ENCODE measurements at regions not wholly inside any gene's neighbourhood (a gene's known extent, or its start where the extent isn't known, plus 50 kb on each side); places are given as distances from the start of the nearest gene placed in this dataset.
"Not testable (repeated sequence)": the region's sequence is repeated elsewhere in the genome, so short reads cannot be mapped to it uniquely, and the experiment has no call there.

GRCh38 chr20:30875868-30876267 lies 381.6 kb upstream of the DEFB115 start:
- H3K4me3 ChIP-seq (ENCODE audit: control insufficient read depth in 1 of 7, extremely low read depth in 1 of 7, insufficient read depth in 4 of 7, low read depth in 2 of 7, low read length in 6 of 7); H3K27me3 ChIP-seq (replicated peaks in 2 of 5; ENCODE audit: control insufficient read depth in 4 of 5, insufficient read depth in 5 of 5, low read length in 4 of 5); H3K36me3 ChIP-seq (ENCODE audit: control insufficient read depth in 4 of 4, insufficient read depth in 4 of 4, low read length in 3 of 4); CTCF ChIA-PET; DNase-seq; POLR2A ChIA-PET; H3K27ac ChIP-seq (ENCODE audit: insufficient read depth in 1 of 2, low read depth in 1 of 2, low read length in 2 of 2, poor library complexity in 1 of 2, severe bottlenecking in 2 of 2); H3K9me3 ChIP-seq (ENCODE audit: control extremely low read depth in 1 of 5, control insufficient read depth in 4 of 5, insufficient read depth in 2 of 5, low read depth in 1 of 5, low read length in 4 of 5); H3K4me1 ChIP-seq (ENCODE audit: control extremely low read depth in 1 of 4, control insufficient read depth in 4 of 4, insufficient read depth in 4 of 4, low read length in 3 of 4): not testable (repeated sequence)

DNA sequence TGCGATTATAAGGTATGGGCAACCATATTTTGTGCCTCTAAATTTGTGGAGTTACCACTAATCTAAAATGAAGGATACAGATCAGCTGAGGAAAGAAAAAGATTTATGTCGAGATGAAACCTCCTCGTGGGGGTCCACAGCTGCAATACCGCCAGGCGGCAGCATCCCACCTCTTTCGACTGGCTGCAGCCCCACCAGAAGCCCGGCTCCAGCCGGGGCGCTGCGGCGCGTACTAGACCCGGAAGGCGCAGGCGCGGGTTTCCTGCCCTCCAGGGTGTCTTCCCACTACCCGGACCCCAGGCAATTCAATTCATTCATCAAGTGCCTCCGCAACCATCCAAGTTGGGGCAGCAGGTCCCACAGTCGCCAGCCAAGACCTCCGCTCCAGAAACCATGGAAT lies 366.1 kb upstream of the DEFB115 start:
- DNase-seq; H3K27ac ChIP-seq (ENCODE audit: insufficient read depth in 1 of 2, low read depth in 1 of 2, low read length in 2 of 2, poor library complexity in 1 of 2, severe bottlenecking in 2 of 2); POLR2A ChIA-PET; H3K4me3 ChIP-seq (ENCODE audit: control insufficient read depth in 1 of 7, extremely low read depth in 1 of 7, insufficient read depth in 4 of 7, low read depth in 2 of 7, low read length in 6 of 7); CTCF ChIA-PET; H3K4me1 ChIP-seq (ENCODE audit: control extremely low read depth in 1 of 4, control insufficient read depth in 4 of 4, insufficient read depth in 4 of 4, low read length in 3 of 4); H3K36me3 ChIP-seq (ENCODE audit: control insufficient read depth in 4 of 4, insufficient read depth in 4 of 4, low read length in 3 of 4): not testable (repeated sequence)
- Histone ChIP-seq H3K9me3 (ENCODE audit: control extremely low read depth in 1 of 5, control insufficient read depth in 4 of 5, insufficient read depth in 2 of 5, low read depth in 1 of 5, low read length in 4 of 5) (peaks cover 0 to 34% (median 5%) of the 10 kb centered on the region in 5 experiments), H3K27me3 (replicated peaks in 2 of 5; ENCODE audit: control insufficient read depth in 4 of 5, insufficient read depth in 5 of 5, low read length in 4 of 5) (peaks cover 0 to 33% (median 3%) of the 10 kb centered on the region in 5 experiments)
- 45% methylated on average over 18 of the region's 20 CpGs for WGBS (ENCODE audit: insufficient coverage)

DNA sequence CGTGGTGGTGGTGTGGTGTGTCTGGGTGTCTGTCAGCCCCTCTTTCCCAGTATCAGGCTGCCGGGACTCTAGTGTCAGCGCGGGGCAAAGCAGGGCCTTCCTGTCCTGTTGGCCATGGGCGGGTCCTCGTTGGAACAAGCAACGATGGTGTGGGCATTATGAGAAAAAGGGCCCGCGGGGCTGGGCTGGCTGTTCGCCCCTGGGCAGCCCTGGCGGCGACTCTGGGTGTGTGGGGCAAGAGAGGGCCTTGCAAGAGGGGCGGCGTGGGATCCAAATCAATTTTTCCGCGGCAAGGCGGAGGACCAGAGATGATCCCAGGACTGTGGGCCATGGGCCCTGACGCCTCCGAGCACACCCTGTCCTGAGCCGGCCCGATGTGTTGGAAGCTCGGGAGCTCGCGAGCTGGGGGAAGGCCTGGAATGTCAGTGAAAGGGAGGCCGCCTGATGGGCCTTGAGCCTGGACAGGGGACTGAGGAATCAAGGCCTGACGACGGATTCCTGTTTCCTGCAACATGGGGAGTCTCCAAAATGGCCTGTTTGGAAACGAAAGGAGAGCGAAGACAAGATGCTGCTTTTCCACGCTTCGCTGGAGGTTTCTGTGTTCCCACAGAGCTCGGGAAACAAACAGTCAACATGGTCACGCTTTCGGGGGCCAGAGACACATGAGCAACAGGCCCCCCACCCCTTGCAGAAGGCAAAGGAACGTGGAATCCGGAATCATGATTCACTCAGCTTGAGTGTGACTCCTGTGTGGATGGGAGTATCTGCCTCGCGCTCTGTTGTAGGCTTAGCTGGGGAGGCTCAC lies 364.7 kb upstream of the DEFB115 start:
- Histone ChIP-seq H3K27me3 (replicated peaks in 2 of 5; ENCODE audit: control insufficient read depth in 4 of 5, insufficient read depth in 5 of 5, low read length in 4 of 5) (peaks cover 0 to 35% (median 3%) of the 10 kb centered on the region in 5 experiments), H3K9me3 (ENCODE audit: control extremely low read depth in 1 of 5, control insufficient read depth in 4 of 5, insufficient read depth in 2 of 5, low read depth in 1 of 5, low read length in 4 of 5) (peaks cover 0 to 34% (median 5%) of the 10 kb centered on the region in 5 experiments), H3K27ac (ENCODE audit: insufficient read depth in 1 of 2, low read depth in 1 of 2, low read length in 2 of 2, poor library complexity in 1 of 2, severe bottlenecking in 2 of 2) (no peak overlapping the region), H3K4me1 (ENCODE audit: control extremely low read depth in 1 of 4, control insufficient read depth in 4 of 4, insufficient read depth in 4 of 4, low read length in 3 of 4) (no peaks in the 10 kb centered on the region), H3K4me3 (ENCODE audit: control insufficient read depth in 1 of 7, extremely low read depth in 1 of 7, insufficient read depth in 4 of 7, low read depth in 2 of 7, low read length in 6 of 7) (no peak overlapping the region), H3K36me3 (ENCODE audit: control insufficient read depth in 4 of 4, insufficient read depth in 4 of 4, low read length in 3 of 4) (no peaks in the 10 kb centered on the region)
- CTCF ChIA-PET = no interaction called here
- POLR2A ChIA-PET = no interaction called here
- DNase-seq = no peak
- WGBS (ENCODE audit: insufficient coverage) = 71% methylated on average over 38 of the region's 38 CpGs

DNA sequence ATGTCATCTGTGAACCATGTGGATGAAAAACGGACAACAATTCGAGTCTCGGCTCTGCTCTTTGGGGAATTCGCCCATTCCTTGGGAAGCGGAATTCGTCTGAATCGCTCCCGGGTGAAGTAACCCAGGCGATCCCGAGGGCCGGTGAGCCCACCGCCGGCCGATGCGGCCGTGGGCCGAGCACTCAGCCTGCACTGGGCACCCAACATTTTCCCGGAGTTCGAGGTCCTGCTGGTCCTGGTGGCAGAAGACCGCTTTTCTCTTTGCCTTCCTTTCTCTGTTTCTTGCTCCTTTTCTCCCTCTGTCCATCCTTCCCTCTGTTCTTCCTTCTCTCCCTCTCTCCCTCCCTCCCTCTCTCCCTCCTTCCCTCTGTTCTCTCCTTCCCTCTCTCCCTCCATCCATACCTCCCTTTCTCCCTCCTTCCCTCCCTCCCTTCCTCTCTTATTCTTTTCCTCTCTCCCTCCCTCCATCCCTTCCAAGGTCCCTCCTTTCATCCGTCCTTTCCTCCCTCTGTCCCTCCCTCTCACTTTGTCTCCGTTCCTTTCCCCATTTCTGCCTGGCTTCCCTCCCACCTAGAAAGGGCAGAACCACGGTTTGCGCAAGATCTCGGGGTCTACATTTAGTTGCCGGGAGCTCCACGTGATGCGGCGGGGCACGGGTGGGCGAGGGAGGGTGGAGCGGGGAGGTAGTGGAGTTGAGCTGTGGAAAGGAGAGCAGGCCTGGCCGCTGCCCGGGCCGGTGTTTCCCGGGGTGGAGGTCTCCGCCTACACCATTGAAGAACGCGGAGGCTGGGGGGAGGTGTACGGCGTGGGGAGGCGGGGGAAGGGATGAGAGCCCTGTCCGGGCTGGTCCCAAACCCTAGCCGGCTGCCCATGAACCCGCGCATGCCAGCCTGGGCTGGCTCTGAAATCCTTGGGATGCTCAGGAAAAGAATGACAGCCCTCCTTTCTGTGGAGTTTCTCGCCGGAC lies 363.8 kb upstream of the DEFB115 start:
- H3K27ac ChIP-seq (ENCODE audit: insufficient read depth in 1 of 2, low read depth in 1 of 2, low read length in 2 of 2, poor library complexity in 1 of 2, severe bottlenecking in 2 of 2); POLR2A ChIA-PET; H3K4me1 ChIP-seq (ENCODE audit: control extremely low read depth in 1 of 4, control insufficient read depth in 4 of 4, insufficient read depth in 4 of 4, low read length in 3 of 4); DNase-seq; H3K36me3 ChIP-seq (ENCODE audit: control insufficient read depth in 4 of 4, insufficient read depth in 4 of 4, low read length in 3 of 4); CTCF ChIA-PET; H3K4me3 ChIP-seq (ENCODE audit: control insufficient read depth in 1 of 7, extremely low read depth in 1 of 7, insufficient read depth in 4 of 7, low read depth in 2 of 7, low read length in 6 of 7): not testable (repeated sequence)
- Histone ChIP-seq H3K9me3 (ENCODE audit: control extremely low read depth in 1 of 5, control insufficient read depth in 4 of 5, insufficient read depth in 2 of 5, low read depth in 1 of 5, low read length in 4 of 5) (peaks cover 0 to 35% (median 5%) of the 10 kb centered on the region in 5 experiments), H3K27me3 (replicated peaks in 2 of 5; ENCODE audit: control insufficient read depth in 4 of 5, insufficient read depth in 5 of 5, low read length in 4 of 5) (peaks cover 0 to 35% (median 3%) of the 10 kb centered on the region in 5 experiments)
- 60% methylated on average over 21 of the region's 48 CpGs for WGBS (ENCODE audit: insufficient coverage)

DNA sequence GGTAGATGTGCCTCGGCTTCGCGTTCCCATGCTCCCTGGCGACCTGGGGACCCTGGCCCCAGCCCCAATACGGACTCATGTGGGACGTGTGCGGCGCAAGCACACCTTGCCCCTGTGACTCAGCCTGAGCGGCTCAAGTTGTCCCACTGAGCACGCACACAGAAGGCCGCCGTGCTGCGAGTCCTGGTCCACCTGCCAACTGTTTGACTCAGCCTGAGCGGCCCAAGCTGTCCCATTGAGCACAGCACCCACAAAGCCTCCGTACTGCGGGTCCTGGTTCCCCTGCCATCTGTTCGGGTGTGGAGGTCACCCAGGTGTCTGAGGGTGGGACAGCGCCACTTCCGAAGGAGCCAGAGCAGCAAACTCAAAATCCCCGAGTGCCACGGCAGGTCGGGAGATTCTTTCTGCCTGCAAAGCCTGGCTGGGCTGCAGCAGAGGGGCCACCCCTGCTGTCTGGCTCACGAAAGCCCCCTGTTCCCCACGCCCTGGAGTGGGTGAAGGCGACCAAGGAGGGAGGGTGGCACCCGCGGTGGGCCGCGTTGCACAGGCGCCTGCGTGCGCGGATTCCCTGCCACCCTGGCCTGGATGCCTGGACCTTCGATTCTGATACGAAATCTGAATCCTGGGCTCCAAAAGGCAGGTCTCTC lies 362.6 kb upstream of the DEFB115 start:
- DNase-seq; H3K36me3 ChIP-seq (ENCODE audit: control insufficient read depth in 4 of 4, insufficient read depth in 4 of 4, low read length in 3 of 4); CTCF ChIA-PET; H3K27ac ChIP-seq (ENCODE audit: insufficient read depth in 1 of 2, low read depth in 1 of 2, low read length in 2 of 2, poor library complexity in 1 of 2, severe bottlenecking in 2 of 2); H3K4me1 ChIP-seq (ENCODE audit: control extremely low read depth in 1 of 4, control insufficient read depth in 4 of 4, insufficient read depth in 4 of 4, low read length in 3 of 4); POLR2A ChIA-PET; H3K4me3 ChIP-seq (ENCODE audit: control insufficient read depth in 1 of 7, extremely low read depth in 1 of 7, insufficient read depth in 4 of 7, low read depth in 2 of 7, low read length in 6 of 7): not testable (repeated sequence)
- Histone ChIP-seq H3K27me3 (replicated peaks in 2 of 5; ENCODE audit: control insufficient read depth in 4 of 5, insufficient read depth in 5 of 5, low read length in 4 of 5) (peaks cover 0 to 40% (median 6%) of the 10 kb centered on the region in 5 experiments), H3K9me3 (ENCODE audit: control extremely low read depth in 1 of 5, control insufficient read depth in 4 of 5, insufficient read depth in 2 of 5, low read depth in 1 of 5, low read length in 4 of 5) (peaks cover 0 to 40% (median 8%) of the 10 kb centered on the region in 5 experiments)
- 56% methylated on average over 32 of the region's 35 CpGs for WGBS (ENCODE audit: insufficient coverage)

GRCh38 chr20:30895354-30895711 lies 362.1 kb upstream of the DEFB115 start:
- H3K27ac ChIP-seq (ENCODE audit: insufficient read depth in 1 of 2, low read depth in 1 of 2, low read length in 2 of 2, poor library complexity in 1 of 2, severe bottlenecking in 2 of 2); H3K4me3 ChIP-seq (ENCODE audit: control insufficient read depth in 1 of 7, extremely low read depth in 1 of 7, insufficient read depth in 4 of 7, low read depth in 2 of 7, low read length in 6 of 7); DNase-seq; CTCF ChIA-PET; H3K36me3 ChIP-seq (ENCODE audit: control insufficient read depth in 4 of 4, insufficient read depth in 4 of 4, low read length in 3 of 4); H3K4me1 ChIP-seq (ENCODE audit: control extremely low read depth in 1 of 4, control insufficient read depth in 4 of 4, insufficient read depth in 4 of 4, low read length in 3 of 4); POLR2A ChIA-PET: not testable (repeated sequence)
- Histone ChIP-seq H3K27me3 (replicated peaks in 2 of 5; ENCODE audit: control insufficient read depth in 4 of 5, insufficient read depth in 5 of 5, low read length in 4 of 5) (peaks cover 0 to 43% (median 6%) of the 10 kb centered on the region in 5 experiments), H3K9me3 (ENCODE audit: control extremely low read depth in 1 of 5, control insufficient read depth in 4 of 5, insufficient read depth in 2 of 5, low read depth in 1 of 5, low read length in 4 of 5) (peaks cover 0 to 45% (median 13%) of the 10 kb centered on the region in 5 experiments)
- WGBS (ENCODE audit: insufficient coverage) = 71% methylated on average over 3 of the region's 25 CpGs
